ENCODE measurements at regions not wholly inside any gene's neighbourhood (a gene's known extent, or its start where the extent isn't known, plus 50 kb on each side); places are given as distances from the start of the nearest gene placed in this dataset.

DNA sequence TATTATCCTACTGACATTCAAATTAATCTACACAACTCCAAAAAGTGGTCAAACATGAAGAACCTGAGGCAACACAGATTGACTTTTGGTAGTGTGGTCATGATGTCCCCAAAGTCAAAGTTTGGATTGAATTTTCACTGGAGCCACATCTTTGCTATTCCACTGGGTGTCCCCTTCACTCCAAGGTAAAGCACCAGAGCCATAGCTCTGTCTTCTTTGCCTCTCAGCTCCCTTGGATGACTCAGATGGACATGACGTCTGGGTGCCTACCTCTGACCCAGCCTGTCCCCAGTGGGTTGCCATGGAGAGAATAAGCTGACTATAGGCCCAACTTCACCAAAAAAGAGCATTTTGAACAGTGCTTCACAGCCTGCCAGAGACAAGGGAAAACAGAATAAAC lies 57.4 kb upstream of the ARHGAP42 start:
- DNase-seq (ENCODE audit: low read depth in 4 of 6, low spot score in 6 of 6), result no peak
- H3K4me3 ChIP-seq (ENCODE audit: low read depth, low read length), result no peak overlapping the region
- H3K27ac ChIP-seq (ENCODE audit: low read depth, low read length), result no peak overlapping the region
- WGBS (ENCODE audit: insufficient coverage), result 42% methylated on average over 1 of the region's 1 CpG
- H3K4me1 ChIP-seq (ENCODE audit: control insufficient read depth, insufficient read depth, low read length), result no peaks in the 10 kb centered on the region
- H3K27me3 ChIP-seq (ENCODE audit: control insufficient read depth, insufficient read depth, low read length), result no peaks in the 10 kb centered on the region
- no peaks in the 10 kb centered on the region for H3K36me3 ChIP-seq (ENCODE audit: control insufficient read depth, insufficient read depth, low read length)
- no peaks in the 10 kb centered on the region for H3K9me3 ChIP-seq (ENCODE audit: control insufficient read depth, insufficient read depth, low read length)

DNA sequence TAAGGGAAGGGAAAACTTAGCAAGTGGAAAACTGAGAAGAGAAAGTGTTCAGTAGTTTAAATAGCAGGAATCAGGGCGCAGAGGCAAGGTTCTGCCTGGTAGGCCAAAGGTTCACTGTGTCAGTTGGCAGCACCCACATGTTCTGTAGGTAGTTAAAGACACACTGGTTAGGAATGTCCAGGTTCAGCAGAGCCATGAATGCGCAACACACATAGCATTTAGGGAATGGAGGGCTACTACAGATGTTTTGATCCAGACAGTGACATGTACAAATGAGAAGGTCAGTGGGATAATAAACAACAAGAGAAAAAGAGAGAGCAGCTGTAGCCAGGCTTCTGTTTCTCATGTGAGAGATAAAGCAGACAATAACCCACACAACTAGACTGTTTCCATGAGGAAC lies 56.2 kb upstream of the ARHGAP42 start:
- no peak for DNase-seq (ENCODE audit: low read depth in 4 of 6, low spot score in 6 of 6)
- peak overlapping the region; percentile 33 for H3K27ac ChIP-seq (ENCODE audit: low read depth, low read length)
- 94% methylated on average over 2 of the region's 2 CpGs for WGBS (ENCODE audit: insufficient coverage)

DNA sequence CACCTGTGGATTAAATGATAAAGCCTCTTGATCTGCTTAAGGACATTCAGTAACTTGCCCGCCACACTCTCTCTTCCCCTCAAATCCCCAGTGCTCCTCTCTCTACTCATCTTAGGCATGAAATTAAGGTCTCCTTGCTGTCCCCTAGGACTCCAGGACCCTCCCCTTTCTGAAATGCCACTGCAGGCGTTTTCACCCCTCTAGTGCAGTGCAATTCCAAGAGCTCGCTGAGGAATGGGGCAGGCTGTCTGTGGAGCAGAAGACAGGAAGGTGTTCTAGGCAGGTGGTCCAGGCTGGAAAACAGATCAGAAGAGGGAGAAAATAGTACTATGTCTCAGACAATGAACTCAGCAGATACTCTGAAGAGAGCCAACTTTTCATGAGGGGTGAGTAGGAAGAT lies 55.8 kb upstream of the ARHGAP42 start:
- Histone ChIP-seq H3K9me3 (ENCODE audit: control insufficient read depth, insufficient read depth, low read length) (no peaks in the 10 kb centered on the region), H3K27ac (ENCODE audit: low read depth, low read length) (peak overlapping the region; percentile 33), H3K4me1 (ENCODE audit: control insufficient read depth, insufficient read depth, low read length) (no peaks in the 10 kb centered on the region), H3K27me3 (ENCODE audit: control insufficient read depth, insufficient read depth, low read length) (no peaks in the 10 kb centered on the region), H3K4me3 (ENCODE audit: low read depth, low read length) (no peak overlapping the region), H3K36me3 (ENCODE audit: control insufficient read depth, insufficient read depth, low read length) (no peaks in the 10 kb centered on the region)
- 70% methylated on average over 2 of the region's 3 CpGs for WGBS (ENCODE audit: insufficient coverage)
- DNase-seq (ENCODE audit: low read depth in 4 of 6, low spot score in 6 of 6), result no peak

More for the DNA sequence above, 56.2 kb upstream of the ARHGAP42 start:
- H3K27me3 ChIP-seq (ENCODE audit: control insufficient read depth, insufficient read depth, low read length), result no peaks in the 10 kb centered on the region
- no peak overlapping the region for H3K4me3 ChIP-seq (ENCODE audit: low read depth, low read length)
- no peaks in the 10 kb centered on the region for H3K9me3 ChIP-seq (ENCODE audit: control insufficient read depth, insufficient read depth, low read length)
- no peaks in the 10 kb centered on the region for H3K4me1 ChIP-seq (ENCODE audit: control insufficient read depth, insufficient read depth, low read length)
- no peaks in the 10 kb centered on the region for H3K36me3 ChIP-seq (ENCODE audit: control insufficient read depth, insufficient read depth, low read length)

DNA sequence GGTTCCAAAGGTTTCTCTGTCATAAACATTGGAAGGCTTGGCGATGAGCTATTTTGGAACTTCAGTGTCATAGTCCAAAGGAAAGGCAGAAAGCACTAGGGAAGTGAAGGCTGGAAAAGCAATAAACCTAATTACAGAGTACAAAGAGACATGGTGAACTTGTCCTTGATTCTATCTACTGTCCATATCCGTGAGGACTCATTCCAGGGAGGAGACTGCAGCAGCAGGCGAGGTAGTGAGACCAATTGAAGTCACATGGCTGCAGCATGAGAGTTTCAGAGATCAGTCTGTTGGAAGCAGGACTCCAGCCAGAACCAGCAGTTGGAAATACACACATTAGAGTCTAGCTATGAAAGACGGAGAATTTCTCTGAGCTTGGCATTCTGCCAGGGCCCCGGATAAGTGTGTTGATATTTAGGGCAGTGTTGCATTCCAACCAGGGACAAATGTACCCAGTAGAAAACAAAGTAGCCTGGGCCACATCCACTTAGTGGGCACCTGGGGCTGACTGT lies 54.1 kb upstream of the ARHGAP42 start:
- Histone ChIP-seq H3K27ac (ENCODE audit: low read depth, low read length) (peak overlapping the region; percentile 76), H3K36me3 (ENCODE audit: control insufficient read depth, insufficient read depth, low read length) (no peaks in the 10 kb centered on the region), H3K9me3 (ENCODE audit: control insufficient read depth, insufficient read depth, low read length) (no peaks in the 10 kb centered on the region), H3K27me3 (ENCODE audit: control insufficient read depth, insufficient read depth, low read length) (no peaks in the 10 kb centered on the region), H3K4me3 (ENCODE audit: low read depth, low read length) (no peak overlapping the region), H3K4me1 (ENCODE audit: control insufficient read depth, insufficient read depth, low read length) (no peaks in the 10 kb centered on the region)
- WGBS (ENCODE audit: insufficient coverage), result 45% methylated on average over 5 of the region's 5 CpGs
- peak in 2 of 6 donors; percentile 53 to 74 for DNase-seq (ENCODE audit: low read depth in 4 of 6, low spot score in 6 of 6)

DNA sequence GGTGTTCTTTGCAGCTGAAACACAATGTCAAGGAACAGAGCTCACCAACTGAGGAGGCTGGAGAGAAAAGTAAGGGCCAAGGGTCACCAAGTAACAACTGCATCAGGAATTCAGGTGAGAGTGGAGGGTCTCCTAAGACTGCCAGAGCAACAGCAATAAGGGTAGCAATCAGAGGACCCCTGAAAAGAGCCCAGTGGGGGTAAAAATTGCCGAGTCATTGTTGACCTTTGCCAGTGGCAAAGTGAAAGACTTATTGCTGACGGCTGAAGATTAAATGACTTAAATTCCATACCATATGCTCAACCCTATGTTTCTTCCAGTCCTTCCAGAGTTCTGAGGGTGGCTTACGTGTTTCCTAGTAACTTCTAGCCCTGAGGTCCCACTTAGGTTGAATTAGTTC lies 51.9 kb upstream of the ARHGAP42 start:
- WGBS (ENCODE audit: insufficient coverage), result no CpG with 5 or more reads among the region's 3 CpGs
- no peaks in the 10 kb centered on the region for H3K27me3 ChIP-seq (ENCODE audit: control insufficient read depth, insufficient read depth, low read length)
- no peaks in the 10 kb centered on the region for H3K36me3 ChIP-seq (ENCODE audit: control insufficient read depth, insufficient read depth, low read length)
- H3K4me3 ChIP-seq (ENCODE audit: low read depth, low read length), result no peak overlapping the region
- H3K9me3 ChIP-seq (ENCODE audit: control insufficient read depth, insufficient read depth, low read length), result no peaks in the 10 kb centered on the region
- H3K4me1 ChIP-seq (ENCODE audit: control insufficient read depth, insufficient read depth, low read length), result peaks cover 3% of the 10 kb centered on the region
- H3K27ac ChIP-seq (ENCODE audit: low read depth, low read length), result no peak overlapping the region
- DNase-seq (ENCODE audit: low read depth in 4 of 6, low spot score in 6 of 6), result no peak

DNA sequence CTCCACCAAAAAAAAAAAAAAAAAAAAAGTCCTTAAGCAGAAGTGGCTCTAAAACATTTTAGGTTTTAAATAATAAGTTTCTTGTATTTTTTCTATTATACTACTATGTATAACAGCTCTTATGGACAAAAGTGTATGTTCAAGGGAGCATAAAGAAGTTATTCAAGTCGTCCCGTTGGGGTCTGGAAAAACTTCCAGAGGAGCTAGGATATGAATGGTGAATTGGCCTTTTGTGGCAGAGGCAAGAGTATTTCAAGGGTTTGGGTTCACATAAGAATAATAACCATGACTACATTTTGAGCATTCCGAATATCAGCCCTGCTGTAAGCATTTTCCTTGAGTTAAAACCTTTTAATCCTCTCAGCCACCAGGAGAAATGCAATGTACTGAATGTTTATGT lies 50.6 kb upstream of the ARHGAP42 start:
- Histone ChIP-seq H3K27me3 (ENCODE audit: control insufficient read depth, insufficient read depth, low read length) (no peaks in the 10 kb centered on the region), H3K36me3 (ENCODE audit: control insufficient read depth, insufficient read depth, low read length) (no peaks in the 10 kb centered on the region), H3K4me1 (ENCODE audit: control insufficient read depth, insufficient read depth, low read length) (peaks cover 3% of the 10 kb centered on the region), H3K27ac (ENCODE audit: low read depth, low read length) (peak overlapping the region; percentile 76), H3K9me3 (ENCODE audit: control insufficient read depth, insufficient read depth, low read length) (no peaks in the 10 kb centered on the region), H3K4me3 (ENCODE audit: low read depth, low read length) (no peak overlapping the region)
- WGBS (ENCODE audit: insufficient coverage), result 100% methylated on average over 1 of the region's 3 CpGs
- DNase-seq (ENCODE audit: low read depth in 4 of 6, low spot score in 6 of 6), result peak in 1 of 6 donors; percentile 36
